CD4-positive, alpha-beta T cell treated with Interleukin-17A for 4 hours (primary cell): ENCODE measurements at regions not wholly inside any gene's neighbourhood (a gene's known extent, or its start where the extent isn't known, plus 50 kb on each side); places are given as distances from the start of the nearest gene placed in this dataset.
"Not testable (repeated sequence)": the region's sequence is repeated elsewhere in the genome, so short reads cannot be mapped to it uniquely, and the experiment has no call there.

Experiments
- DNase-seq: peaks from one replicate; pipeline ENCODE4 v3.0.0-alpha.2; 2020; ENCODE audit warnings: mixed read lengths

- not testable (repeated sequence) for DNase-seq
Observed at GRCh38 chr11:28787897-28788296, 679.7 kb downstream of the METTL15 start.

GRCh38 chr11:28777126-28777525 is 668.9 kb downstream of the METTL15 start:
- no peak for DNase-seq

DNA sequence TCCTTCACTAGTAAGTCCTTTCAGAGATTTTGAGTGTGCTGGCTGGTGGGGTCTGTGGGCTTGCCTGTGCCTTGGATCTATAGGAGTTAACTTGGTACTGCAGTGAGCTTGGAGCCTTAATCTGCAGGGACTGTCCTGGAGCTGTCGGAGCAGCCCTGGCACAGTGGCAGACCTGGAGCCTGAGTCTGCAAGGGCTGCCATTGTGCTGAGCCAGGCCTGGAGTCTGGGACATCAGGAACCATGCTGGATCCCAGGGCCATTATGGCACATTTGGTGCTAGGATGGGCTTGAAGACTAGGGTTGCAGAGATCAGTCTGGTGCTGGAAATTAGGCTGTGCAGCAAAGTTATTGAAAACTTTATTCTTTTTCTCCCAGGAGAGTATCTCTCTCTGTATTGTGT is 665.4 kb downstream of the METTL15 start:
- DNase-seq: no peak

DNA sequence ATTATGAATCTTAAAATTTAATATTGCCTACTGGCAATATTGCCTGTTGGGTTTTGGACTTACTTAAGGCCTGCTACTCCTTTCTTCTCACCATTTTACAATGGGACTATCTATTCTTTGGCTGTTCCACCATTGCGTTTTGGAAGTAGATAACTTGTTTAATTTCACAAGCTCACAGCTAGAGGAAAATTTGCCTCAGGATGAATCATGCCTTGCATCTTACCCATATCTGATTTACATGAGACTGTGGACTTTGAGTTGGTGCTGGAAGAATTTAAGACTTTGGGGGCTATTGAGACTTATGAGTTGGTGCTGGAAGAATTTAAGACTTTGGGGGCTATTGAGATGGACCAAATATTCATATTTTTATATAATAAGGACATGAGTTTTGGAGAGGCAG is 662.6 kb downstream of the METTL15 start:
- no peak for DNase-seq

GRCh38 chr11:28767574-28767973 is 659.4 kb downstream of the METTL15 start:
- DNase-seq: no peak

- no peak for DNase-seq
Observed at GRCh38 chr11:28763876-28764275, 655.7 kb downstream of the METTL15 start.

- no peak for DNase-seq
Observed at GRCh38 chr11:28763151-28763550, 655.0 kb downstream of the METTL15 start.

GRCh38 chr11:28760676-28761390 is 652.6 kb downstream of the METTL15 start:
- DNase-seq: no peak

DNA sequence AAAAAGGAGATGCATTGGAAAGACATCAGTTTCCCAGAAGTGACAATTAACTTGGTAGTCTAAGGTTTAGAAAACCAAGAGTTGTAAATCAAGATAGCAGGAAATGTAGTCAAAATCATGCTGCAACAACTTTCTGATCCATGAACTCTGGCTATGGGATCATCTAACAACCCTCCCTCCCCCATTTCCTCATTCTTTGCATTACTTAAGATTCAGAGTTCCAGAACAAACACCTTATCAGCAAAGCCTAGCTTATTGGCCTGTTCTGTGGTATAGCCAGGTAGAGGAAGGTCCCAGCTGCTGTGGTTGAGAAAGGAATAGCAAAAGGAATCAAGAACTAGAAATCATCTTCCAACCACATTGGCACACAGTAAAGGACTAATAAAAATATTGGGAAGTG is 651.1 kb downstream of the METTL15 start:
- DNase-seq: no peak

GRCh38 chr11:28757725-28758515 is 649.7 kb downstream of the METTL15 start:
- DNase-seq: no peak

- DNase-seq: no peak
Observed at GRCh38 chr11:28756977-28757376, 648.8 kb downstream of the METTL15 start.

GRCh38 chr11:28743061-28743550 is 634.9 kb downstream of the METTL15 start:
- DNase-seq: no peak

GRCh38 chr11:28739489-28740280 is 631.5 kb downstream of the METTL15 start:
- no peak for DNase-seq

- DNase-seq: no peak
Observed at GRCh38 chr11:28738549-28738948, 630.4 kb downstream of the METTL15 start.

DNA sequence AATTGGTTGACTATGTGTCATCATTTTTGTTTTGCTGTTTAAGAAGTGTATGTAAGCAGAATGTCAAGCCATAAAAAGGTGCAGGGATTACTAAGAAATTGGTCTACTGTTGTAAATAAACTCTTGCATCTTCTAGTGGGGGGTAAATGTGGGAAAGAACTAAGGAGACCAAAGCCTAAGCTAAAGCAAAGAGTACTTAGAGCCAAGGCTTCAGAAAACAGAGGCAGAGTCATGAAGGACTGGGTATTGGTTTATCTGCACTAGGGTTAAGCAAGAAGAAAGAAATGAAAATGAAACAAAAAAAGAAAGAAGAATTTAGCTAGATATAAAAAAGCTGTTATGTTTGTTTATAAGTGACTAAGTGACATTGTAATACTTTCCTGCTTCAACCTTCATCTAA is 628.1 kb downstream of the METTL15 start:
- no peak for DNase-seq

DNA sequence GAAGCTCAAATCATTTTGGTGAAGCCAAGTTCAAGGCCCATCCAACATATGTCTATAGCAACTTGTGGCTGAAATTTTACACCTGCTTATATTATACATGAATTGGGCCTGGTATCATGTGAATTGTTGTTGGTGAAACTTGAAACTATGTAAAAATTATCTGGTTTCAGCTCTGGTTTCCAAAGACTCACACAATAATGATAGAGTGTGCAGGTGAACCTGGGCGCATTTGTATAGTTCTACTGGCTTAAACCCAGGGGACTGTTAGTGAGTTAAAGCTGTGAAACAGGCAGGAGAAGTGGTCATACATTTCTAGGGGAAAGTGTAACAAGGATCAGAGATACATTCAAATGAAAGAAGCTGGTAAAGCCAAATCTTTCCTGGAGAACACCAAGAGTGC is 627.3 kb downstream of the METTL15 start:
- DNase-seq: no peak

- DNase-seq: no peak
Observed at GRCh38 chr11:28730889-28731288, 622.7 kb downstream of the METTL15 start.

DNA sequence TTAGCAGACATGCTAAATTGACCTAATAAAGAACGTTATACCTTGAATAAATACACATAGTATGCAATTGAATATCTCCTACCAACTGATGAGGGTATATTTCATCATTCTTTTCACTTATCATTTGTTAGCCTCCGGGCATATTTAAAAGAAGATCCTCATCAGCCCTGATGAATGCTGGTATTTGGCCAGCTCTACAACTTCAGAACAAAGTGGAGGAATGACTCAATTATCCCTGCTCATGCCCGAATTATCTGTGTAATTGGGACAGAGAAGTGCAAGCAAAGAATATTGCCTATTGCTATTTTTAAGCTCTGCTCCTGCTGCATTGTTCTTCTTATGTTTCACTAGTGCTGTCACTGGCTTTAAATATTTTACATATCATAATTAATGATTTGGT is 622.1 kb downstream of the METTL15 start:
- DNase-seq: no peak

DNA sequence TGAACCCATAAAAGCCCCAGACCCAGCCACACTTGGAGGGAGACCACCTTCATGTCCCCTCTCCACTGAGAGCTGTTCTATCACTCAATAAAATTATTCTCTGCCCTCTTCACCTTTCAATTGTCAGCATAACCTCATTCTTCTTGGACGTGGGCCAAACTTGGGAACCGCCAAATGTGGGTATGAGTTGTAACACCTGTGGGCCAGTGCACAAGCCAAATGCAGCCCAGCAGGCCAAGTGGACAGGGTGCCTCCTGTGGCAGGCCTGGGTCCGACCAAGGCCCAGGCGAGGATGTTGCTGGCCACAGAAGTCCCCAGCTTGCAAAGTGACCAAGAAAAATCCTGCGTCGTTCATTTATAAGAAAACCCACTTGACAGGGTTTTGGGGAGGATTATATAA is 621.2 kb downstream of the METTL15 start:
- DNase-seq: no peak

DNA sequence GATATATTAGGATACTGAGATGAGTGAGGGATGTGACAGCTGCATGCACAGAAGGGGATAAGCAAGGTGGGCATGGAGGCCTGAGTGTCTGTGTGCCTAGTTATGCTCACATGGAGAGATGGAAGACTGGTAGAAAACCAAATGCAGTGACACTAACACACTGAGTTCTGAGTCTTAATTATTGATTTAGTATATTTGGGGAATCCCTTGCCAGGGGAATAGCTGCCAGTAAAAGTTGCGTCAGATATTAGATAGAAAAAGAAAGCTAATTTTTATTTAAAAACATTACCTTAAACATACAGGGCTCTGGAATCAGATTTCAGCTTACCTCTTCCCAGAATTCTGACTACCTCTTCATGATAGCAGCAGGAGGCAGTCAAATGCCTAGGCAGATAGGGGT is 620.5 kb downstream of the METTL15 start:
- DNase-seq: no peak

- no peak for DNase-seq
Observed at GRCh38 chr11:28727254-28727653, 619.1 kb downstream of the METTL15 start.

GRCh38 chr11:28726432-28726831 is 618.2 kb downstream of the METTL15 start:
- no peak for DNase-seq

- no peak for DNase-seq
Observed at GRCh38 chr11:28715726-28716125, 607.5 kb downstream of the METTL15 start.
